ENCODE measurements at regions not wholly inside any gene's neighbourhood (a gene's known extent, or its start where the extent isn't known, plus 50 kb on each side); places are given as distances from the start of the nearest gene placed in this dataset.
"Not testable (repeated sequence)": the region's sequence is repeated elsewhere in the genome, so short reads cannot be mapped to it uniquely, and the experiment has no call there.

GRCh38 chr2:83359336-83359735 is 1099.7 kb downstream of the SUCLG1 start:
- Histone ChIP-seq H3K4me2 (ENCODE audit: low read length) (no peak overlapping the region), H3K9ac (ENCODE audit: low read length) (no peak overlapping the region), H3F3A (ENCODE audit: insufficient read depth, low read length) (no peaks in the 10 kb centered on the region), H4K20me1 (ENCODE audit: insufficient read depth, low read length) (no peaks in the 10 kb centered on the region), H3K4me3 (ENCODE audit: low read depth, low read length, poor library complexity, severe bottlenecking) (no peak overlapping the region), H2AFZ (ENCODE audit: low read length) (no peak overlapping the region), H3K27me3 (ENCODE audit: insufficient read depth, low read length) (no peaks in the 10 kb centered on the region), H3K9me2 (ENCODE audit: low read depth, low read length) (no peaks in the 10 kb centered on the region), H3K79me2 (ENCODE audit: insufficient read depth, low read length) (no peaks in the 10 kb centered on the region), H3K9me3 (ENCODE audit: low read length) (no peaks in the 10 kb centered on the region), H3K27ac (ENCODE audit: low read depth, low read length, poor library complexity, severe bottlenecking) (no peak overlapping the region), H3K36me3 (ENCODE audit: insufficient read depth, low read length) (no peaks in the 10 kb centered on the region), H3K4me1 (ENCODE audit: insufficient read depth, low read length, severe bottlenecking) (no peaks in the 10 kb centered on the region)
- TF ChIP-seq CTCF (IDR thresholded peaks at IDR 0.05; ENCODE audit: low read length), result no peak
- no peak for TF ChIP-seq EZH2 (IDR thresholded peaks at IDR 0.05; ENCODE audit: borderline replicate concordance, low read length)

- Histone ChIP-seq H3K27me3 (ENCODE audit: insufficient read depth, low read length) (no peaks in the 10 kb centered on the region), H3K79me2 (ENCODE audit: insufficient read depth, low read length) (no peaks in the 10 kb centered on the region), H2AFZ (ENCODE audit: low read length) (no peak overlapping the region), H3K9ac (ENCODE audit: low read length) (no peak overlapping the region), H3K9me3 (ENCODE audit: low read length) (no peaks in the 10 kb centered on the region), H3F3A (ENCODE audit: insufficient read depth, low read length) (no peaks in the 10 kb centered on the region), H3K4me3 (ENCODE audit: low read depth, low read length, poor library complexity, severe bottlenecking) (no peak overlapping the region), H3K9me2 (ENCODE audit: low read depth, low read length) (no peaks in the 10 kb centered on the region; the same call in none of the 2 replicates), H3K4me2 (ENCODE audit: low read length) (no peak overlapping the region), H3K27ac (ENCODE audit: low read depth, low read length, poor library complexity, severe bottlenecking) (no peak overlapping the region), H3K4me1 (ENCODE audit: insufficient read depth, low read length, severe bottlenecking) (no peaks in the 10 kb centered on the region), H3K36me3 (ENCODE audit: insufficient read depth, low read length) (no peaks in the 10 kb centered on the region), H4K20me1 (ENCODE audit: insufficient read depth, low read length) (no peaks in the 10 kb centered on the region)
- TF ChIP-seq EZH2 (IDR thresholded peaks at IDR 0.05; ENCODE audit: borderline replicate concordance, low read length), result no peak
- TF ChIP-seq CTCF (IDR thresholded peaks at IDR 0.05; ENCODE audit: low read length), result no peak
Observed at GRCh38 chr2:83342860-83343329, 1116.2 kb downstream of the SUCLG1 start.

- no peak overlapping the region for H3K9ac ChIP-seq (ENCODE audit: low read length)
- no peaks in the 10 kb centered on the region for H4K20me1 ChIP-seq (ENCODE audit: insufficient read depth, low read length)
- no peak overlapping the region for H3K4me2 ChIP-seq (ENCODE audit: low read length)
- no peak overlapping the region for H2AFZ ChIP-seq (ENCODE audit: low read length)
- no peaks in the 10 kb centered on the region for H3K79me2 ChIP-seq (ENCODE audit: insufficient read depth, low read length)
- no peaks in the 10 kb centered on the region for H3K9me3 ChIP-seq (ENCODE audit: low read length)
- no peaks in the 10 kb centered on the region for H3F3A ChIP-seq (ENCODE audit: insufficient read depth, low read length)
- H3K27me3 ChIP-seq (ENCODE audit: insufficient read depth, low read length), result no peaks in the 10 kb centered on the region
- no peaks in the 10 kb centered on the region for H3K4me1 ChIP-seq (ENCODE audit: insufficient read depth, low read length, severe bottlenecking)
- H3K27ac ChIP-seq (ENCODE audit: low read depth, low read length, poor library complexity, severe bottlenecking), result no peak overlapping the region
- TF ChIP-seq EZH2 (IDR thresholded peaks at IDR 0.05; ENCODE audit: borderline replicate concordance, low read length), result no peak
- TF ChIP-seq CTCF (IDR thresholded peaks at IDR 0.05; ENCODE audit: low read length), result no peak
- no peak overlapping the region for H3K4me3 ChIP-seq (ENCODE audit: low read depth, low read length, poor library complexity, severe bottlenecking)
- H3K9me2 ChIP-seq (ENCODE audit: low read depth, low read length), result no peaks in the 10 kb centered on the region; the same call in 1 of the 2 replicates
- H3K36me3 ChIP-seq (ENCODE audit: insufficient read depth, low read length), result no peaks in the 10 kb centered on the region
Observed at GRCh38 chr2:83340424-83340823, 1118.7 kb downstream of the SUCLG1 start.

- H3K9me2 ChIP-seq (ENCODE audit: low read depth, low read length); H3K4me3 ChIP-seq (ENCODE audit: low read depth, low read length, poor library complexity, severe bottlenecking); H3K4me1 ChIP-seq (ENCODE audit: insufficient read depth, low read length, severe bottlenecking); H3K27ac ChIP-seq (ENCODE audit: low read depth, low read length, poor library complexity, severe bottlenecking); H3K79me2 ChIP-seq (ENCODE audit: insufficient read depth, low read length); H3K36me3 ChIP-seq (ENCODE audit: insufficient read depth, low read length); H3K4me2 ChIP-seq (ENCODE audit: low read length); H4K20me1 ChIP-seq (ENCODE audit: insufficient read depth, low read length); H3K27me3 ChIP-seq (ENCODE audit: insufficient read depth, low read length); H2AFZ ChIP-seq (ENCODE audit: low read length); H3F3A ChIP-seq (ENCODE audit: insufficient read depth, low read length); H3K9me3 ChIP-seq (ENCODE audit: low read length); H3K9ac ChIP-seq (ENCODE audit: low read length): not testable (repeated sequence)
Observed at GRCh38 chr2:83339942-83340341, 1119.1 kb downstream of the SUCLG1 start.
